Epithelial cell of esophagus (primary cell): ENCODE measurements at regions not wholly inside any gene's neighbourhood (a gene's known extent, or its start where the extent isn't known, plus 50 kb on each side); places are given as distances from the start of the nearest gene placed in this dataset.
"Not testable (repeated sequence)": the region's sequence is repeated elsewhere in the genome, so short reads cannot be mapped to it uniquely, and the experiment has no call there.

ENCODE experiments used
- DNase-seq: peaks from one replicate; pipeline ENCODE4 v3.0.0; 2010; ENCODE audit warnings: low read depth
- H3K4me3 ChIP-seq: 2 replicates; pipeline ENCODE4 v1.5.1; 2011; ENCODE audit warnings: mild to moderate bottlenecking, low read length, control low read depth
- TF ChIP-seq, protein P1 (sequence below): IDR thresholded peaks from 2 replicates; pipeline ENCODE4 v1.5.1; 2011; ENCODE audit warnings: low read depth, mild to moderate bottlenecking, low read length, control low read depth, inconsistent platforms; ENCODE audit not compliant: insufficient read depth; ENCODE audit errors: missing control alignments

DNA sequence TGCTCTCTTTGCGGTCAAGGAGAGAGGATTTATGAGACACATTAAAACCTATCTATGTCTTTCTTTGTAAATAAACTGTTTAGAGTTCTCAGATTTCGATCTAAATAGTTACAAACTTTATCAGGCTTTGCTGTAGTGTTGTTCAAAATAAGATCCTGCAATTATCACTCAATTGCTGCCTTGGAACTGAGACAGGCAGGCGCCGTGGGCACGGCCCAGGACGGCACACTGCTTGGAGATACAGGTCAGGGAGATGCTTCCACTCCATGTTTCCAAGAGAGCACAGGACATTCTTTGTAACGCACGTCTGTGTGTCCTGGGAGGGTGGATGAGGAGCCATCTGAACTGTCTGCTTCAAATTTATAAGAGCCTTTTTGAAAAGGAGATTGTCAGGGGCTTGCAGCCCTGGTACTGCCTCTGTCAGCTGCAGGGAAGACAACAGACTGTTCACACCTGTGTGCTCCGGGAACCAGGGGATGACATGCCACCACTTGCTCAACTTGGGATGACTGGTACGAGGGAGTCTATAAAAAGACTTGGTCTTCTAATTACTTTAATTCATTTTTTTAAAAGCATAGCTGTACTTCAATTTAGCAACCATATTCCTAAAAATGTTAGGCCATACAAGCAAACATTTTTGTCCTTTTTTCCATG is 472.9 kb upstream of the RUNX1 start:
- H3K4me3 ChIP-seq, result no peak overlapping the region
- TF ChIP-seq, protein P1, sequence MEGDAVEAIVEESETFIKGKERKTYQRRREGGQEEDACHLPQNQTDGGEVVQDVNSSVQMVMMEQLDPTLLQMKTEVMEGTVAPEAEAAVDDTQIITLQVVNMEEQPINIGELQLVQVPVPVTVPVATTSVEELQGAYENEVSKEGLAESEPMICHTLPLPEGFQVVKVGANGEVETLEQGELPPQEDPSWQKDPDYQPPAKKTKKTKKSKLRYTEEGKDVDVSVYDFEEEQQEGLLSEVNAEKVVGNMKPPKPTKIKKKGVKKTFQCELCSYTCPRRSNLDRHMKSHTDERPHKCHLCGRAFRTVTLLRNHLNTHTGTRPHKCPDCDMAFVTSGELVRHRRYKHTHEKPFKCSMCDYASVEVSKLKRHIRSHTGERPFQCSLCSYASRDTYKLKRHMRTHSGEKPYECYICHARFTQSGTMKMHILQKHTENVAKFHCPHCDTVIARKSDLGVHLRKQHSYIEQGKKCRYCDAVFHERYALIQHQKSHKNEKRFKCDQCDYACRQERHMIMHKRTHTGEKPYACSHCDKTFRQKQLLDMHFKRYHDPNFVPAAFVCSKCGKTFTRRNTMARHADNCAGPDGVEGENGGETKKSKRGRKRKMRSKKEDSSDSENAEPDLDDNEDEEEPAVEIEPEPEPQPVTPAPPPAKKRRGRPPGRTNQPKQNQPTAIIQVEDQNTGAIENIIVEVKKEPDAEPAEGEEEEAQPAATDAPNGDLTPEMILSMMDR, result no peak
- peak; percentile 81 for DNase-seq

DNA sequence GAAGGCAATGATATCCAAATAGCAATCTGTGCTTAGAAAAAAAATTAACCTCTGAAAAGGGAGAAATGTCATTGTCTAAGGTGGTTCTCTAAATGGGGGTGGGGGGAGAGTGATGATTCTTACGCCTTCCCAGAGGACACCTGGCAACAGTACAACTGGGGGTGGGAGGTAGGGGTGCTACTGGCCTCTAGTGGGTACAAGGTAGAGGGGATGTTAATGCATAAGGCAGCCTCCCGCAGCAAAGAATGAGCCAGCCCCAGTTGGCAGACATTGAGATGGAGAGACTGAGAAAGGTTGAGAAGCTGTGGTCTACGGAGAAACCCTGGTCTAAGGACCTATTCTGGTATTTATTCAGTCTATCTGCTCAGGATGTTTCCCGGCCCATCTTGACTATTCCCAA is 472.2 kb upstream of the RUNX1 start:
- H3K4me3 ChIP-seq, result no peak overlapping the region
- TF ChIP-seq, protein P1, result no peak
- DNase-seq, result no peak

DNA sequence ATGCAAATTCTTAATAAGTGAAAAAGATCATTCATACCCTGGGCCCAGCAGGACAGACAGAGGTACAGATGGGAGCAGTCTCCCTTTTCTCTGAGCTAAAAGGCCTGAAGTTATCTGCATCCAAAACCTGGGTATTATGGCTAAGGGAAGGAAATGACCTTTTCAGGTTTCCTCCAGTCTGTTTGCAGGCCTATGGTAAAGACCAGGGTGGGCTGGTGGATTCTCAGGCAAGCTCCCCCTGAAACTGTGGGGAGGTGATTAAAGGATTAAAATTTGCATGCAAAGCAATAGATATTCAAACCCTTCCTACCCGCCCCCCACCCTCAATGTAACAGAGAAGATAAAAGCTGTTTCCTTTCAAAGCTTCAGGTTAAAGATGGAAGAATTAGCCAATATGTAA is 471.8 kb upstream of the RUNX1 start:
- H3K4me3 ChIP-seq, result no peak overlapping the region
- DNase-seq, result no peak
- TF ChIP-seq, protein P1, result no peak

DNA sequence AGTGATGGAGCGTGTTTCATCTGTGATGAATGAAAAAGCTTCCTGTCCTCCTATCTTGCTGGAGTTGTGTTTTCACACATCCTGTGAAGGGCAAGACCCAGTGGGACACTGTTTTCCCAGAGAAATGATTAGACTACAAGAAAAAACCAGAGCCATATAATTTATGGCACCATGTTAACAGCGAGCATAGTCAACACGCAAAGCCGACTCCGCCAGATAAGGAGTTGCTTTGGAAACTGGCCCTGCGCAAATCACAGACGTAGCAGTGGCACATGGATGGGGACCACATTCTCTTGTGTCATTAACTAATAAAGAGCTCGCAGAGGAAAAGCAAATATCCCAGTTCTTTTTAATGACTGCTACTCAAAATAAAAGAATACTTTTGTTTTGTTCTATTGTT is 471.2 kb upstream of the RUNX1 start:
- DNase-seq, result no peak
- no peak overlapping the region for H3K4me3 ChIP-seq
- TF ChIP-seq, protein P1, result no peak

DNA sequence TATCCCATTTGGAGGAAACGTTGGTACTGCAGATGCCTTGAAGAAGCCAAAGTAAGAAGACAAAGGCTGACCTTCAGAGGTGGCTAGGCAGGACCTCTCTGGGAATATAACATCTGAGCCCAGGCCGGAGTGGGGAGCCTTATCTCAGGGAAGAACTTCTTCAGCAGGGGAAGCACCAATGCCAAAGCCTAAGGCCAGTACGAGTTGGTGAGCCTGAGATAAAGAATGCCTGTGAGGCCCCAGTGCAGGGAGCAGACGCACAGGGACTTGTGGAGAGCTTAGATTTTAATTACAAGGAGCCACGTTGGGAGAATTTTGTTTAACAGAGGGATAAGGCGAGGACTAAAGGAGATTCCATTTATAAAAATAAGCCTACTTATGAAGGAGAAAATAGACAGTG is 468.8 kb upstream of the RUNX1 start:
- DNase-seq, result no peak
- TF ChIP-seq, protein P1, result no peak
- H3K4me3 ChIP-seq, result no peak overlapping the region

DNA sequence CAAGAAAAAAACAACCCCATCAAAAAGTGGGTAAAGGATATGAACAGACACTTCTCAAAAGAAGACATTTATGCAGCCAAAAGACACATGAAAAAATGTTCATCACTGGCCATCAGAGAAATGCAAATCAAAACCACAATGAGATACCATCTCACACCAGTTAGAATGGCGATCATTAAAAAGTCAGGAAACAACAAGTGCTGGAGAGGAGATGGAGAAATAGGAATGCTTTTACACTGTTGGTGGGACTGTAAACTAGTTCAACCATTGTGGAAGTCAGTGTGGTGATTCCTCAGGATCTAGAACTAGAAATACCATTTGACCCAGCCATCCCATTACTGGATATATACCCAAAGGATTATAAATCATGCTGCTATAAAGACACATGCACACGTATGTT is 467.2 kb upstream of the RUNX1 start:
- H3K4me3 ChIP-seq, DNase-seq: not testable (repeated sequence)

DNA sequence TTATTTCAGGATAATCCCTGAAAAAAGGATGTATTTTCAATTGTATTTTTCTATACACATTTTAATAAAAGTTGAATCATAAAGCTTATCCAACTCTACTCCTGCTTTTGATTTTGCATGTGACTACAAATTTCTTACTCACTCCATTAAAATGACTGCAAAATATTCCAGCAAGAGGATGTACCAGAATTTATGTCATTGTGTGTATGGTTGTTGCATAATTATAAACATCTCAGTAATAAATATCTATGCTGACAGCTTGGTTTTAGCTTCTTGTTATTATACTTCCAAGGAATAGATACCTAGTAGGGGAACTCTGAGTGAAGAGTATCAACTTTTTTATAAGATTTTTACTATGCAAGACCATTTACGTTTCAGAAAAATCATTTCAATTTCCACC is 463.2 kb upstream of the RUNX1 start:
- TF ChIP-seq, protein P1, result no peak
- H3K4me3 ChIP-seq, result no peak overlapping the region
- DNase-seq, result peak; percentile 24
